ENCODE measurements at regions not wholly inside any gene's neighbourhood (a gene's known extent, or its start where the extent isn't known, plus 50 kb on each side); places are given as distances from the start of the nearest gene placed in this dataset.

GRCh38 chr17:36723459-36724025, 122.2 kb downstream of the MRM1 start:
- Histone ChIP-seq H3K18ac (ENCODE audit: extremely low read depth, low read length) (0 out of 2 replicates have a peak overlapping the region, but pooled peaks have one; percentile 56), H3K23me2 (ENCODE audit: low read depth, low read length) (peaks cover 3% of the 10 kb centered on the region; the same call in 1 of the 2 replicates), H3K4me1 (replicated peaks in 1 of 4; ENCODE audit: control insufficient read depth in 3 of 4, insufficient read depth in 4 of 4, low read length in 3 of 4) (peaks cover 9 to 14% (median 13%) of the 10 kb centered on the region in 4 experiments; a peak in 6 of 7 replicates), H2BK20ac (ENCODE audit: low read length) (0 out of 2 replicates have a peak overlapping the region, but pooled peaks have one; percentile 86), H2BK15ac (ENCODE audit: low read length) (peak overlapping the region; percentile 72; the same call in 1 of the 2 replicates), H2BK5ac (ENCODE audit: low read depth, low read length) (peak overlapping the region; percentile 66; the same call in 1 of the 2 replicates), H3K36me3 (ENCODE audit: control insufficient read depth in 2 of 4, insufficient read depth in 4 of 4, low read length in 3 of 4) (no peaks in the 10 kb centered on the region), H2BK12ac (ENCODE audit: low read depth, low read length) (peak overlapping the region; percentile 80; the same call in 1 of the 2 replicates), H3K56ac (replicated peaks; ENCODE audit: insufficient read length, low read depth, low read length) (no peak overlapping the region), H4K5ac (ENCODE audit: insufficient read length, low read depth, low read length) (no peak overlapping the region), H3K23ac (ENCODE audit: insufficient read length) (no peak overlapping the region), H3K27me3 (replicated peaks in 1 of 4; ENCODE audit: control insufficient read depth in 3 of 4, extremely low read depth in 1 of 4, insufficient read depth in 3 of 4, low read length in 3 of 4) (no peaks in the 10 kb centered on the region; a peak in 3 of 7 replicates), H2AFZ (ENCODE audit: low read length) (no peak overlapping the region), H3K79me1 (ENCODE audit: low read depth, low read length) (no peaks in the 10 kb centered on the region), H3K4ac (replicated peaks; ENCODE audit: insufficient read length, low read depth, low read length) (no peak overlapping the region), H3K9me3 (ENCODE audit: insufficient read depth in 2 of 2, low read depth in 1 of 2, low read length in 1 of 2) (no peaks in the 10 kb centered on the region), H3K4me3 (ENCODE audit: extremely low read depth in 1 of 4, insufficient read depth in 2 of 4, low read depth in 3 of 4, low read length in 4 of 4) (no peak overlapping the region), H3K27ac (ENCODE audit: low read depth, low read length) (no peak overlapping the region), H4K20me1 (replicated peaks in 1 of 2; ENCODE audit: control insufficient read depth in 1 of 2, insufficient read depth in 2 of 2, low read length in 2 of 2) (no peaks in the 10 kb centered on the region), H2AK5ac (ENCODE audit: low read depth, low read length) (peak overlapping the region; percentile 10; the same call in 1 of the 2 replicates), H3K9ac (replicated peaks in 1 of 4; ENCODE audit: extremely low read depth in 1 of 4, low read depth in 3 of 4, low read length in 3 of 4) (no peak overlapping the region), H4K8ac (ENCODE audit: extremely low read depth, insufficient read depth, low read length) (no peak overlapping the region), H3K14ac (ENCODE audit: insufficient read length) (no peak overlapping the region), H3K4me2 (ENCODE audit: insufficient read depth in 1 of 2, low read depth in 2 of 2, low read length in 2 of 2) (no peak overlapping the region), H2BK120ac (replicated peaks; ENCODE audit: low read depth, low read length) (no peak overlapping the region), H4K91ac (replicated peaks; ENCODE audit: insufficient read length, low read length) (no peak overlapping the region), H3K79me2 (ENCODE audit: control insufficient read depth in 1 of 2, insufficient read depth in 2 of 2, low read length in 2 of 2) (no peaks in the 10 kb centered on the region)
- ChIA-PET POLR2A (ENCODE audit: partially characterized antibody) (interaction anchor here (1.1 to 1.3 kb wide), 2 partner anchors 10 to 189 kb away, joined by 3 read pairs; partner anchors contain the start of genes MYO19 and PIGW), CTCF (ENCODE audit: partially characterized antibody) (interaction anchor here (0.6 to 5.7 kb wide), 8 partner anchors 11 to 1126 kb away, joined by 4 to 25 read pairs (median 4); no protein-coding TSS in a partner anchor)
- 79% methylated on average over 6 of the region's 6 CpGs; no CpG with 5 or more reads in 1 of the 2 experiments for WGBS, 2 experiments (ENCODE audit: extremely low coverage in 1 of 2, insufficient coverage in 1 of 2, insufficient read length in 1 of 2, insufficient replicate concordance in 2 of 2, low coverage in 1 of 2, low lambda C conversion rate in 2 of 2, missing lambda C conversion rate in 1 of 2)
- TF ChIP-seq SIX5 (IDR thresholded peaks at IDR 0.05; ENCODE audit: low read depth, low read length) = no peak
- TF ChIP-seq BRCA1 (IDR thresholded peaks at IDR 0.05; ENCODE audit: low read depth, low read length) = no peak
- TF ChIP-seq MAX (IDR thresholded peaks at IDR 0.05) = no peak
- TF ChIP-seq, protein P1, sequence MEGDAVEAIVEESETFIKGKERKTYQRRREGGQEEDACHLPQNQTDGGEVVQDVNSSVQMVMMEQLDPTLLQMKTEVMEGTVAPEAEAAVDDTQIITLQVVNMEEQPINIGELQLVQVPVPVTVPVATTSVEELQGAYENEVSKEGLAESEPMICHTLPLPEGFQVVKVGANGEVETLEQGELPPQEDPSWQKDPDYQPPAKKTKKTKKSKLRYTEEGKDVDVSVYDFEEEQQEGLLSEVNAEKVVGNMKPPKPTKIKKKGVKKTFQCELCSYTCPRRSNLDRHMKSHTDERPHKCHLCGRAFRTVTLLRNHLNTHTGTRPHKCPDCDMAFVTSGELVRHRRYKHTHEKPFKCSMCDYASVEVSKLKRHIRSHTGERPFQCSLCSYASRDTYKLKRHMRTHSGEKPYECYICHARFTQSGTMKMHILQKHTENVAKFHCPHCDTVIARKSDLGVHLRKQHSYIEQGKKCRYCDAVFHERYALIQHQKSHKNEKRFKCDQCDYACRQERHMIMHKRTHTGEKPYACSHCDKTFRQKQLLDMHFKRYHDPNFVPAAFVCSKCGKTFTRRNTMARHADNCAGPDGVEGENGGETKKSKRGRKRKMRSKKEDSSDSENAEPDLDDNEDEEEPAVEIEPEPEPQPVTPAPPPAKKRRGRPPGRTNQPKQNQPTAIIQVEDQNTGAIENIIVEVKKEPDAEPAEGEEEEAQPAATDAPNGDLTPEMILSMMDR (IDR thresholded peaks at IDR 0.05; ENCODE audit: control extremely low read depth in 1 of 3, insufficient read depth in 1 of 3, low read depth in 1 of 3, low read length in 3 of 3) = no peak
- no peak for TF ChIP-seq GABPA (IDR thresholded peaks at IDR 0.05; ENCODE audit: borderline replicate concordance, insufficient read depth, low read length)
- TF ChIP-seq SIN3A (conservative IDR thresholded peaks at IDR 0.05 in 1 of 2, IDR thresholded peaks at IDR 0.05 in 1 of 2; ENCODE audit: low read depth in 1 of 2, low read length in 2 of 2) = no peak
- TF ChIP-seq SP4 (IDR thresholded peaks at IDR 0.05; ENCODE audit: low read length) = no peak
- no peak for TF ChIP-seq CHD1 (IDR thresholded peaks at IDR 0.05; ENCODE audit: low read depth, low read length)
- TF ChIP-seq SP1 (IDR thresholded peaks at IDR 0.05; ENCODE audit: low read depth, low read length) = no peak
- no peak for TF ChIP-seq CREB1 (IDR thresholded peaks at IDR 0.05)
- TF ChIP-seq POLR2A (IDR thresholded peaks at IDR 0.05; ENCODE audit: control extremely low read depth in 1 of 2, low read depth in 2 of 2, low read length in 2 of 2) = no peak
- DNase-seq (ENCODE audit: low read depth in 1 of 2, low spot score in 2 of 2) (no peak), FAIRE-seq (no peak)
